GM12878 (cell line): ENCODE measurements at regions not wholly inside any gene's neighbourhood (a gene's known extent, or its start where the extent isn't known, plus 50 kb on each side); places are given as distances from the start of the nearest gene placed in this dataset.

ENCODE experiments used
- ATAC-seq: fragments of 200-7000 bp; cut with Tn5 transposase; 3 replicates; pipeline ENCODE4 v1.9.1; 2020; ENCODE audit warnings: mild to moderate bottlenecking, moderate library complexity
- BruUV-seq: library from RNA; stranded (reverse); fragments of 400-500 nt; replicated peaks from 2 replicates; lab custom pipeline; 2021; lab: Mats Ljungman, UMichigan
- CTCF ChIA-PET: fragments of 300-600 bp; sonication (Branson Sonifier 250); formaldehyde crosslinking; extraction: SDS; loops from one replicate; lab custom pipeline; 2021; ENCODE audit warnings: inconsistent platforms; lab: Yijun Ruan, JAX
- POLR2A ChIA-PET: fragments of 350-600 bp; formaldehyde crosslinking; extraction: SDS; loops from one replicate; lab custom pipeline; 2021; ENCODE audit warnings: inconsistent platforms; lab: Charles Lee
- RAD21 ChIA-PET: fragments of 300-600 bp; sonication (Branson Sonifier 250); formaldehyde crosslinking; loops from one replicate; lab custom pipeline; 2023; ENCODE audit warnings: antibody characterized with exemption; ENCODE audit not compliant: unreplicated experiment; lab: Charles Lee
- SMC1A ChIA-PET: fragments of 300-600 bp; sonication (Branson Sonifier 250); formaldehyde crosslinking; loops from one replicate; lab custom pipeline; 2023; ENCODE audit not compliant: unreplicated experiment, uncharacterized antibody; lab: Charles Lee
- DNase-seq: peaks from one replicate; pipeline ENCODE4 v3.0.0-alpha.2; 2011; ENCODE audit warnings: low read depth, low spot score
- FAIRE-seq: peaks from 3 replicates; lab custom pipeline; 2011; peaks lifted over from hg19 to GRCh38; lab: Jason Lieb, UNC
- H2AFZ ChIP-seq: 2 replicates; pipeline ENCODE4 v1.6.0; 2011; ENCODE audit warnings: low read depth, low read length, control low read depth; ENCODE audit not compliant: control insufficient read depth
- H3K27ac ChIP-seq: 2 replicates; pipeline ENCODE4 v1.5.1; 2011; ENCODE audit warnings: control low read depth; ENCODE audit not compliant: control insufficient read depth, insufficient read depth
- H3K27me3 ChIP-seq, 2 experiments: replicated peaks in 1 of 2; 2 replicates each; pipeline versions ENCODE4 v1.6.0 to v1.6.1; 2011; ENCODE audit warnings: low read length in 1 of 2; ENCODE audit not compliant: control insufficient read depth in 2 of 2, insufficient read depth in 2 of 2
- H3K36me3 ChIP-seq, 2 experiments: 2 replicates each; pipeline ENCODE4 v1.5.1; 2011; ENCODE audit warnings: low read length in 1 of 2; ENCODE audit not compliant: control insufficient read depth in 2 of 2, insufficient read depth in 2 of 2
- H3K4me1 ChIP-seq: 2 replicates; pipeline ENCODE4 v1.6.1; 2011; ENCODE audit warnings: mild to moderate bottlenecking, low read length, moderate library complexity, mixed read lengths; ENCODE audit not compliant: control insufficient read depth, insufficient read depth
- H3K4me2 ChIP-seq: 2 replicates; pipeline ENCODE4 v1.6.0; 2011; ENCODE audit warnings: control low read depth; ENCODE audit not compliant: control insufficient read depth, insufficient read depth
- H3K4me3 ChIP-seq: fragments of 200-600 bp; sonication (generic); 2 replicates; pipeline ENCODE4 v1.5.1; 2016
- H3K79me2 ChIP-seq: 2 replicates; pipeline ENCODE4 v1.6.0; 2011; ENCODE audit warnings: low read length; ENCODE audit not compliant: control insufficient read depth, insufficient read depth
- H3K9ac ChIP-seq: 2 replicates; pipeline ENCODE4 v1.8.0; 2011; ENCODE audit warnings: low read length, control low read depth, mixed read lengths; ENCODE audit not compliant: control insufficient read depth, insufficient read depth
- H3K9me3 ChIP-seq: replicated peaks from 3 replicates; pipeline ENCODE4 v1.5.1; 2011; ENCODE audit warnings: mild to moderate bottlenecking, low read length; ENCODE audit not compliant: control insufficient read depth, insufficient read depth
- H4K20me1 ChIP-seq: 2 replicates; pipeline ENCODE4 v1.6.0; 2011; ENCODE audit not compliant: control insufficient read depth, insufficient read depth
- BCLAF1 ChIP-seq: fragments of 450-650 bp; IDR thresholded peaks from 2 replicates; pipeline ENCODE4 v1.6.1; 2017; ENCODE audit warnings: antibody characterized with exemption, mild to moderate bottlenecking, moderate library complexity
- NR2C2 ChIP-seq: IDR thresholded peaks from 2 replicates; pipeline ENCODE4 v1.6.1; 2011; ENCODE audit warnings: borderline replicate concordance, low read depth; ENCODE audit not compliant: control insufficient read depth, insufficient read length
- PAX8 ChIP-seq: fragments of 450-650 bp; IDR thresholded peaks from 2 replicates; pipeline ENCODE4 v1.6.1; 2017; ENCODE audit warnings: mild to moderate bottlenecking, moderate library complexity
- SPI1 ChIP-seq: IDR thresholded peaks from 2 replicates; pipeline ENCODE4 v1.6.1; 2011; ENCODE audit warnings: low read depth, mild to moderate bottlenecking, low read length, moderate library complexity, borderline replicate concordance; ENCODE audit not compliant: insufficient read depth
- SREBF1 ChIP-seq: IDR thresholded peaks from 2 replicates; pipeline ENCODE4 v1.6.1; 2012; ENCODE audit warnings: mild to moderate bottlenecking, low read length
- SRF ChIP-seq, 2 experiments: IDR thresholded peaks; 2 replicates each; pipeline ENCODE4 v1.6.1; 2011; ENCODE audit warnings: low read depth in 2 of 2, low read length in 2 of 2, mild to moderate bottlenecking in 1 of 2, moderate library complexity in 1 of 2
- YBX1 ChIP-seq: fragments of 450-650 bp; IDR thresholded peaks from 2 replicates; pipeline ENCODE4 v1.6.1; 2016; ENCODE audit warnings: antibody characterized with exemption
- YY1 ChIP-seq: IDR thresholded peaks from 2 replicates; pipeline ENCODE4 v1.6.1; 2011; ENCODE audit warnings: low read depth, mild to moderate bottlenecking, low read length
- ZNF687 ChIP-seq: fragments of 450-650 bp; IDR thresholded peaks from 2 replicates; pipeline ENCODE4 v1.6.1; 2017; ENCODE audit warnings: mild to moderate bottlenecking, moderate library complexity
- ZSCAN29 ChIP-seq: fragments of 450-650 bp; IDR thresholded peaks from 2 replicates; pipeline ENCODE4 v1.6.1; 2017; ENCODE audit warnings: mild to moderate bottlenecking, moderate library complexity
- WGBS: methylation state at CpG from one replicate; pipeline ENCODE4 v1.1.6; 2016; ENCODE audit warnings: low lambda C conversion rate; ENCODE audit not compliant: insufficient replicate concordance, insufficient coverage; ENCODE audit errors: missing lambda C conversion rate; 5-methylcytosine and 5-hydroxymethylcytosine counted together
- in situ Hi-C: fragments of 300-500 bp; cut with MboI; formaldehyde crosslinking; loops from 9 replicates; pipeline ENCODE4 v1.14.3; 2018; ENCODE audit warnings: mixed read lengths
- intact Hi-C: fragments of 100-400 bp; cut with micrococcal nuclease; formaldehyde crosslinking; loops from one replicate; pipeline ENCODE4 v1.14.2; 2022; ENCODE audit not compliant: unreplicated experiment
- TF ChIP-seq, protein P1 (sequence below): fragments of 450-650 bp; conservative IDR thresholded peaks from 2 replicates; pipeline ENCODE4 v1.6.1; 2017; ENCODE audit warnings: mild to moderate bottlenecking, moderate library complexity
- TF ChIP-seq, protein P2 (sequence below): IDR thresholded peaks from 2 replicates; pipeline ENCODE4 v1.6.1; 2012; ENCODE audit warnings: low read depth, low read length, improper control_type of control experiment

DNA sequence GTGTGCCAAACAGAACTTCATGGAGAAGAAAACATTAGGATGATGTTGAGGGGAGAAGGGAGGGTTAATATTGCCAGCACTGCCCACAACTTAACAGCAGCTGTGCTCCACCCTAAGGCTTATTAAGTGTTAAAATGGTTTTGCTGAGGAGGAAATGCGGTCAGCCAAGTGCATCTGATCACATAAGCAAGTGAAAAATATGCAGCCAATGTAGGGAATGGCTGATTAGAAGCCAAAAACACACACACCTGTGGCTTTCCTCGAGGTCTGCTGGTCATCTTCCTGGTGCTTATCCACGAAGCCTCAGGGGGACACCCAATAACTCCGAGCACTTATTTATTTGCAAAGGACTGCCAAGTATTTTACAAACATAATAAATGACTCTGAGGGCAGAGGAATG is 66.3 kb upstream of the GPR45 start (continued):
- TF ChIP-seq ZNF687 (no peak), PAX8 (no peak), SPI1 (no peak), YY1 (no peak), YBX1 (no peak)
- TF ChIP-seq, protein P1, sequence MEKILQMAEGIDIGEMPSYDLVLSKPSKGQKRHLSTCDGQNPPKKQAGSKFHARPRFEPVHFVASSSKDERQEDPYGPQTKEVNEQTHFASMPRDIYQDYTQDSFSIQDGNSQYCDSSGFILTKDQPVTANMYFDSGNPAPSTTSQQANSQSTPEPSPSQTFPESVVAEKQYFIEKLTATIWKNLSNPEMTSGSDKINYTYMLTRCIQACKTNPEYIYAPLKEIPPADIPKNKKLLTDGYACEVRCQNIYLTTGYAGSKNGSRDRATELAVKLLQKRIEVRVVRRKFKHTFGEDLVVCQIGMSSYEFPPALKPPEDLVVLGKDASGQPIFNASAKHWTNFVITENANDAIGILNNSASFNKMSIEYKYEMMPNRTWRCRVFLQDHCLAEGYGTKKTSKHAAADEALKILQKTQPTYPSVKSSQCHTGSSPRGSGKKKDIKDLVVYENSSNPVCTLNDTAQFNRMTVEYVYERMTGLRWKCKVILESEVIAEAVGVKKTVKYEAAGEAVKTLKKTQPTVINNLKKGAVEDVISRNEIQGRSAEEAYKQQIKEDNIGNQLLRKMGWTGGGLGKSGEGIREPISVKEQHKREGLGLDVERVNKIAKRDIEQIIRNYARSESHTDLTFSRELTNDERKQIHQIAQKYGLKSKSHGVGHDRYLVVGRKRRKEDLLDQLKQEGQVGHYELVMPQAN, result no peak

DNA sequence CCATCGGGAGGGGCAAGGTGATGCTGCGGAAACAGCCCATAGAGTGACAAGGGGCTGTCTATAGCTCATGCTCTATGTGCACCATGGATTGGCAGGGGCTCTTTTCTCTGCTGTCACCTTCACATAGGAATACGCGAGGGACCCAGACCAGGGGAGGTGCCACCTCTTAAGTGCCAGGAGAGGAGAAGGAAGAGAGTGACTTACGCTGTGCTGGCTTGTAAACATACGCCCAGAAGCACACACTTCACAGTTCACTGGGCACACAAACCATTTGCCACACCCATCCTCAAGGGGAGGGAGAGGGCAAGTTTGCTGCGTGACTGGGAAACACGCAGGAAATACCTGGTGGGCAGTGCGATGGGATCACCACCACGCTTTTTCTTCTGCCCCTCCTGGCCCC is 65.1 kb upstream of the GPR45 start:
- no peaks in the 10 kb centered on the region; a peak in 1 of 4 replicates for H3K27me3 ChIP-seq
- CTCF ChIA-PET, result no interaction called here
- RAD21 ChIA-PET, result no interaction called here
- no peak overlapping the region for H3K4me2 ChIP-seq
- whole genome bisulfite sequencing, result 22% methylated on average over 10 of the region's 10 CpGs
- intact Hi-C loops (no loop called here), in situ Hi-C loops (no loop called here)
- H3K4me3 ChIP-seq, result no peak overlapping the region
- ATAC-seq, result no peak
- BruUV-seq, result no TSS peak
- DNase-seq, result no peak
- POLR2A ChIA-PET, result no interaction called here
- no peaks in the 10 kb centered on the region for H3K79me2 ChIP-seq
- H3K9ac ChIP-seq, result no peak overlapping the region
- SMC1A ChIA-PET, result no interaction called here
- no peaks in the 10 kb centered on the region for H3K36me3 ChIP-seq
- H3K9me3 ChIP-seq, result peaks cover 2% of the 10 kb centered on the region; the same call in 2 of the 3 replicates
- TF ChIP-seq ZSCAN29 (no peak), SREBF1 (no peak), NR2C2 (no peak), BCLAF1 (no peak), SRF (IDR thresholded peaks at IDR 0.05; ENCODE audit: low read depth in 2 of 2, low read length in 2 of 2) (no peak)
- TF ChIP-seq, protein P2, sequence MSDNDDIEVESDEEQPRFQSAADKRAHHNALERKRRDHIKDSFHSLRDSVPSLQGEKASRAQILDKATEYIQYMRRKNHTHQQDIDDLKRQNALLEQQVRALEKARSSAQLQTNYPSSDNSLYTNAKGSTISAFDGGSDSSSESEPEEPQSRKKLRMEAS, result no peak
- no peak overlapping the region for H2AFZ ChIP-seq
- H3K27ac ChIP-seq, result no peak overlapping the region
- FAIRE-seq, result no peak
- no peaks in the 10 kb centered on the region for H3K4me1 ChIP-seq
- H4K20me1 ChIP-seq, result no peaks in the 10 kb centered on the region
